ENCODE measurements at regions not wholly inside any gene's neighbourhood (a gene's known extent, or its start where the extent isn't known, plus 50 kb on each side); places are given as distances from the start of the nearest gene placed in this dataset.

- no peak for TF ChIP-seq ATF2 (CRISPR knock-in tag; IDR thresholded peaks at IDR 0.05; ENCODE audit: borderline replicate concordance, low read depth)
- TF ChIP-seq CTCF (IDR thresholded peaks at IDR 0.05) = no peak
- TF ChIP-seq USF1 (CRISPR knock-in tag; IDR thresholded peaks at IDR 0.05) = no peak
- TF ChIP-seq E2F4 (CRISPR knock-in tag; IDR thresholded peaks at IDR 0.05; ENCODE audit: borderline replicate concordance, low read depth) = no peak
- TF ChIP-seq CREM (CRISPR knock-in tag; IDR thresholded peaks at IDR 0.05) = no peak
- no peak for TF ChIP-seq FOXK1 (CRISPR knock-in tag; IDR thresholded peaks at IDR 0.05)
- TF ChIP-seq JUN (CRISPR knock-in tag; IDR thresholded peaks at IDR 0.05) = no peak
- no peak for TF ChIP-seq ESRRA (CRISPR knock-in tag; IDR thresholded peaks at IDR 0.05; ENCODE audit: borderline replicate concordance)
- TF ChIP-seq PRDM15 (CRISPR knock-in tag; IDR thresholded peaks at IDR 0.05) = no peak
- no peak for TF ChIP-seq SP1 (CRISPR knock-in tag; conservative IDR thresholded peaks at IDR 0.05)
- no peak for TF ChIP-seq TP53 (CRISPR knock-in tag; IDR thresholded peaks at IDR 0.05)
- TF ChIP-seq OVOL2 (CRISPR knock-in tag; IDR thresholded peaks at IDR 0.05; ENCODE audit: borderline replicate concordance) = no peak
Observed at GRCh38 chr1:213776969-213777368, 210.8 kb upstream of the PROX1 start.
